HL-60/S4 (cell line): ENCODE measurements at regions not wholly inside any gene's neighbourhood (a gene's known extent, or its start where the extent isn't known, plus 50 kb on each side); places are given as distances from the start of the nearest gene placed in this dataset.

ENCODE experiments used
- in situ Hi-C: fragments of 300-500 bp; cut with MboI; formaldehyde crosslinking; loops from 2 replicates; pipeline ENCODE4 v1.14.3; 2022; ENCODE audit warnings: low sequenced_read_pairs

GRCh38 chr10:71065659-71066058 lies 146.7 kb upstream of the UNC5B start:
- in situ Hi-C loops: no loop called here

DNA sequence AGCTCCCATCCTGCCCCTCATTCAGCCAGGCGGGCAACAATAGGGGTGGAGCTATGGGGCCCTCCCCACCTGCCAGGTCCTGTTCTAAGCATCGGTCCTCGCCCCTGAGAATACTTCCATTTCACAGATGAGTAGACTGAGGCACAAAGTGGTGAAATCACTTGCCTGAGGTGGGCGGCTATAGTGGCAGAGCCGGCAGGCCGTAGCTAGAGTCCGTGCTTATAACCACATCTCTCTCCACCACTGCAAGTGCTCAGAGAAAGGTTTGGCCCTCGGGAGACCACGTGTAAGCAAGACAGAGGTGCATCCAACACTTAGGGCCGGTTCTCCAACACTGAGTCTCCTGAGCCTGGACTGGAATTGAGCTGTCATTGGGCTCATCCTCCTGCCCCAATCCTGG lies 145.8 kb upstream of the UNC5B start:
- in situ Hi-C loops: no loop called here

DNA sequence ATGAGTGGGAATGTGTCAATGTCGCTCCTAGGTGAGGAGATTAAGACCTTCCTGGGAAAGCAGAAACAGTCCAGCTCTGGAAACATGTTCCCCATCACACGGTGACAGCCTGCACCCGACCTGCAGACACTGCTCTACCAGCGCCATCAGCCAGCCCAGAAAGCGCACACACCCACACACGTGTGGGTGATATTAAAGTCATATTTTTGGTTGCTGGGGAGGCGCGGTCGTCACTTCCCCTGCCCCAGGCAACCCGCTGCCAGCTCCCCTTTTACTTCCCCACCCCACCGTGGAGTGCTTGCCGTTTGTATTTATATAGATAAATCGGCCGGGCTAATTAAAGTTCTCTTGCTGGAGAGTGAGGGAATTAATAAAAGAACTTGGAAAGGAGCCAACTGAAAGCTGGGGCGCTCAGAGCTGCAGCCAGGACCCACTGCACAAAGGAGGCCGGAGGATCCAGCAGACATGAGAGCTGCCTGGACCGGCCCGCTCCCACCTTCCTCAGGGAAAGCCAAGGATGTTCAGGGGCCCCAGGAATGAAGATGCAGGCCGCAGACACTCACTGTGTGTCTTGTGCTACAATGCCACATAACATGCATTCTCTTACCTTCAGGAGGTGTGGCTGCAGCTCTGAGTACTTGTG lies 145.2 kb upstream of the UNC5B start:
- in situ Hi-C loops: no loop called here

DNA sequence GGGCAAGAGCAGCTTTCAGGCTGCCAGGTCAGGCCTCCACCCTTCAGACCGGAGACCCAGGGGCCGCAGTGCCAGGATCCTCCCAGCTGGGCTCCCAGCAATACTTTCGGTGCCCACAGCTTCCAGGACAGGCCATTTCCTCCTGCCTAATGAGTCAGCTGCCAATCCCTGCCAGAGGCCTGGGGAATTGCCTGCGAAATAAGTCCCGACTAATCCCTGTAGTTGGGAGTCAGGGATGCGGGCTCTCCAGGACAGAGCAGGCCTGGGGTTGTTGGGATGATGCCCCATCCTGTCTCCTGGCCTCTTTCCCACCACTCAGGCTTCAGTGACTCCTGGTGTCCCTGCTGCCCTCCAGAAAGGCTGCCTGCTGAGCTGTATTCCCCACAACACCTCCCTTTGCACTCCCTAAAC lies 143.5 kb upstream of the UNC5B start:
- in situ Hi-C loops: no loop called here

DNA sequence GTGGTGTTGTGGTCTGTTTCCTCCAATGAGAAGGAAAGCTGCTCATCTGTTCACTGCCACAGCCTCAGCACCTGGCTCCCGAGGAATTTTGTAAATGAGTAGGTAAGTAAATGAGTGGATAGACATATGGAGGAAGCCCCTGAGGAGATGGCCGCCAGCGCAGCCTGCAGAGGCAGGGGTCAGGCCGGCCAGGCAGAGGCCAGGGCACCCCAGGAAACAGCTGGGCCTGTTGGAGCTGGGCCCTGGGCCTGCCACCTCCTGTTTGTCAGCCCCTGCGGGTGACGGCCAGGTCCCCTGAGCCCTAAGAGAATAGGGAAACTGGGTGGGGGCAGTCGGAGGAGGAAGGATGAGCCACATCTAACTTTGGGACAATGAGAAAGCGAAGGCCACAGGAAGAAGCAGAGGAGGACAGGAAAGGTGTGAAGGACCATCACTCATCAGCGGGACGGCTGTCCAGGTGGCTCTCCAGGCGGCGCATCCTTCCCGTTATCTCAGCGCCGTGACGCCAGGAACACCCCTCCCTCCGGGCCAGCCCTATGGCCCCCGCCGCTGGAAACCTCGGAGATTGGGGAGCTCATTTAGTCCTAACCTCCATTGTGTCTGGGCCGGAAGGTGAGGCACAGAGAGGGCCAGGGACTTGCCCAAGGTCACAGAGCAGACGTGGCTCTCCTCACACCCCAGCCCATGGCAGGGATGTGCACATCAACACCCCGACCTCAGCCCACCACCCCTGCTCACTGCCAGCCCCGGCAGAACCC lies 142.3 kb upstream of the UNC5B start:
- in situ Hi-C loops: no loop called here

DNA sequence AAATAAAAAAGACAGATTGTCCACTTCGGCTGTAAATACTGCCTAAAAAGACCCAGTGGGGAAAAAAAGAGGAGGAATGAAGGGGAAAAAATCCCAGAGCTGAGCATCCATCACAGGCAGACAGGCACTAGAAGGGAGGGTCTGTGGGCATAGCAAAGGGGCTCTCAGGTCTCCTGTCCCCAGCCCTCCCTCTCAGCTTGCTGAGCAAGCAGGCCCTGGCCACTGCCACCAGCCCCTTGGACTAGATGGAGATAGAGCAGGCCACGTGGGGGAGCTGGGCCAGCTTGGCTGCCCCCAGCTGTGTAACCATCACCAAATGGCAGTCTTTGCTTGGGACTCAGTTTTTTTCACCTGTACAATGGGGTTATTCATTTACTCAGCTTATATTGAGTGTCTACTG lies 141.6 kb upstream of the UNC5B start:
- in situ Hi-C loops: no loop called here

DNA sequence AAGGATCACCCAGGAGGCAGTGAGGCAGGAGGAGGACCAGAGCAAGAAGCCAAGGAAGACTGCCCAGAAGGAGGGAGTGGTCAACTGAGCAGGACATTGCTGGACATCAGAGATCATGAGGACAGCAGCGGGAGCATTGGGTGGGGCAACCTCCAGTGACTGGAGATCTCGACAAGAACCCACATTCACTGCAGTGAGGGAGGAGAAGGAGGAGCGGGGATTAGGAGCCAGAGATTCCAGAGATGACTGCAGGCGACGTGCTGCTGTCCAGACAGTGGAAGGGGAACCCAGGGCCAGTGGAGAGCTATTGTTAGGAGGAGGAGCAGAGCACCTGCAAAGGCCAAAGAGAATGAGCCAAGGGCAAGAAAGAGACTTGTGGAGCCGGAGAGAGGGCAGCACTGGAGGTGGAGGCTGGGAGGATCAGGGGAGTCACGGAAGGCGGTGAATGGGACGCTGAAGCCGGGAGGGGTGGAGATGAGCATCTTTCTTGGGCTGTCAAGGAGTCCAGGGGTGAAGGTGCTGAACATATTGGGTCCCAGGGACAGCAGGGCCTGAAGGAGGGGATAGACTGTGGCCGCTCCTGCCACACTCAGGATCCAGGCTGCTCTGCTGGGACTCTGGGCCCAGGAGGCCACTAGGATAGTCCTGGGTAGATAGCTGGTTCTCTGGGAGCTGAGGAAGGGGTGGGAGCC lies 140.1 kb upstream of the UNC5B start:
- in situ Hi-C loops: no loop called here

DNA sequence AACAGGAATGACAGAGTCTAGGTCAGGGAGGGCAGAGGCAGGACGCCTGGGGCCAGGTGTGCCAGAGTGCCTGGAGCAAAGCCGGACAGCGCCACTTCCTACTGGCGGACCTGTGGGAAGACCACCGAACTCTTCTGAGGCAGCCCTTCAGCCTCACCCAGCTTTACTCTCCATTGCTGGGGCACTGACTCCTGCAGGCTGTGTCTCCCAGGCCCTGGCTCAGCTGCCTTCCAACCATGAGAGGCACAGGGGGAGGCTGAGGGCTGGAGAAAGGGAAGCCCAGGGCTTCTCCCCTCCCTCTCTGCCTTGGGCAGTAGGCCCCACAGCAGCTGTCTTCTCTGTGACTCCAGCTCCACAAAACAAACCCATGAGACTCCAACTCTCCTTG lies 139.6 kb upstream of the UNC5B start:
- in situ Hi-C loops: no loop called here

- in situ Hi-C loops: no loop called here
Observed at GRCh38 chr10:71073451-71074175, 138.8 kb upstream of the UNC5B start.

GRCh38 chr10:71074176-71074755 lies 138.1 kb upstream of the UNC5B start:
- in situ Hi-C loops: no loop called here

- in situ Hi-C loops: no loop called here
Observed at GRCh38 chr10:71075086-71075758, 137.1 kb upstream of the UNC5B start.

DNA sequence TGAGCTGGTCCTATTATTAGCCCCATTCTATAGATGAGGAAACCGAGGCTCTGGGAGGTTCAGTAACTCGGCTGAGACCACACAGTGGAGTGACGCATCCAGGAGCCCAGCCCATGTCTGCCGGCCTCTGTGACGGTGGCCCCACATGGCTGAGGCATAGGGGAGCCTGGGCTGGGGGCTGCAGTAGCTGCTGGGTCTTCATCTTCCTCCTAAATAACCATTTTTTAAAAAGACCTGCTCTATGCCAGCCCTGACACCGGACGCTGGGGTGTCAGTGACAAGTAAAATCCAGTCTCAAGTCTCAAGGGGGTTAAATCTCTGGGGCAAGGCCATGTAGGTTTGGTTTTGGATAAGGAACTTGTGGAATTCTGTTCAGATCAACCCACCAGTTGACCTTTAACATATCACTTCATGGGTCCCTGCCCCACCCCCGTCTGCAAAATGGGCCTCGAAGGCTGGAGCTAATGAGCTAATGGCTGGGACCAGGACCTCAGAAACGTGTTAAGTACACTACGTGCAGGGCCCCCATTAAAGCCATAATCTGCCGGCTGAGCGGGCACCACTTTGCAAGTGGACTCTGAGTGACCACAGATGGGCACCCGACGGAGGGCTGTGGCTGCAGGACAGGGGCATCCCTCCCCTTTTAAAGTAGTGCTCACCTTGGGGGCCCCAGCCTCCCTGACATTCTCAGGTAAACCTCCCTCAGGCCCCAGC lies 136.5 kb upstream of the UNC5B start:
- in situ Hi-C loops: no loop called here

DNA sequence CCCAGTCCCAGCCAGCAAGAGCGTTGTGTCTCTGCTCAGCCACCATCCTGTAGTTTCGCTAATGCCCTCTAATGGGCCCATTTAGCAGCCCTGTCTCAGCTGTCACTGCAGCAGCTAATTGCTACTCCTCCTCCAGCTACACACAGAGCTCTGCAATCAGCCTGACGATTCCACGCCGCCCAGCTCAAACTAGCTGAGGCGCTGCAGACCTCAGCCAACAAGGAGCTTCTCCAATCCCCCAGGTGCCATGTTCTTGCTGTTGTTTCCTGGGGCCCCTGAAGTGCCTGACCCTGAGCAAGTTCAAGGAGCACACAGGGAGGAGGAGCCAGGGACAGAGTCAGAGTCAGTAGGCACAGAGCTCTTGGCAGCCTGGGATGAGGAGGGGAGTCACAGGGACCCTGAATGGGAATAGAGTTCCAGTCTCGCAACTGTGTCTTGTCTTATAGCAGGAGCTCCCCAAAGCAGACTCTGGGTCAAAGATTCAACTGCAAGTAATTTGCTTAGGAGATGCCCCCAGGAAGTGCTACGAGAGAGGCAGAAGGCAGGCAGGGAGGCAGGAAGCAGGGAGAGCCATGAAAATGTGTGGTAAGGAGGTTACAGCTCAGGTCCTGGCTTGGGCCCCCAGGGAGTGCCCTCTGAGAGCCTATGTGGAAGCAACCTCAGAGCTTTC lies 135.8 kb upstream of the UNC5B start:
- in situ Hi-C loops: no loop called here

GRCh38 chr10:71077143-71077581 lies 135.2 kb upstream of the UNC5B start:
- in situ Hi-C loops: no loop called here

DNA sequence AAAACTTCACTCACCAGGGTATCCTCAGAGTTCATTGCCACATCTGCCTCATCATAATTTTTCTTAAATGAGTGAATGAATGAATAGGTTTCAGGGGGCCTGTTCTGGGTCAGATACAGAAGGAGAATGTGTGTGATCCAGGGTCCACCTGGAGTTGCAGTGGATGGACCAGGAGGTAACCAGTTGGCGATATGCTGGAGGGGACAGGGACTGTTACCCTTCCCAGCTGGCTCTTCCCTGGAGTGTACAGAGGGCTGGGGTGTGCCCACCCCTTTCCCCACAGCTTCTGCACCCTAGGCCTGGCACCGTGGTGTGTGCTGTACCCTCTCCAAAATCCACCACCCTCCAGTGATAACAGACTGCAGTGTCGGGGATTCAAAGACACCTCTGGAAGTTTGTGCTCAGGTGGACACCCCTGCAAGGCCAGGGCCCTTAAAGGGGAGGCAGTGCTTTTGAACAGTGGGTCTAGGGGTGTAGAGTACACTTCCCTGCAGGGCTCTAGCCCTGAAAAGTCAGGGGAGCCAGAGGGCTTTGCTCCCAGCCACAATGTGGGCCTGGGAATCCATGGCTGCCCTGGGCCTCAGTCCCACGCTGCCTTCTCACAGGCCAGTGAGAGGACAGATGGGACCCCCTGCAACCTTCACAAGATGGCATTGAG lies 134.4 kb upstream of the UNC5B start:
- in situ Hi-C loops: no loop called here

- in situ Hi-C loops: no loop called here
Observed at GRCh38 chr10:71078454-71079145, 133.8 kb upstream of the UNC5B start.

GRCh38 chr10:71079761-71080380 lies 132.5 kb upstream of the UNC5B start:
- in situ Hi-C loops: no loop called here
